ENCODE measurements at regions not wholly inside any gene's neighbourhood (a gene's known extent, or its start where the extent isn't known, plus 50 kb on each side); places are given as distances from the start of the nearest gene placed in this dataset.

- Mint-ChIP-seq H3K4me1 (peaks cover 4% of the 10 kb centered on the region), H3K27me3 (ENCODE audit: low read depth) (no peaks in the 10 kb centered on the region), H3K36me3 (no peaks in the 10 kb centered on the region), H3K4me3 (no peak overlapping the region), H3K9me3 (no peaks in the 10 kb centered on the region), H3K27ac (no peak overlapping the region)
- ChIA-PET POLR2A (interaction anchor here (0.6 kb wide), 2 partner anchors 432 to 717 kb away, joined by 3 read pairs; no protein-coding TSS in a partner anchor), CTCF (interaction anchor here (2.7 to 6.6 kb wide), 2 partner anchors 430 to 435 kb away, joined by 13 to 59 read pairs; partner anchors contain the start of gene IGFBP3)
- ATAC-seq = peak; percentile 83
- peak; percentile 66 for DNase-seq (ENCODE audit: low spot score)
- TF ChIP-seq FOXP4 (CRISPR knock-in tag; IDR thresholded peaks at IDR 0.05) (no peak), CTCF (IDR thresholded peaks at IDR 0.05) (peak; percentile 36)
These were observed 431.2 kb upstream of the IGFBP3 start for GRCh38 chr7:46352004-46352954.

- no peak overlapping the region for H3K4me3 Mint-ChIP-seq
- no peaks in the 10 kb centered on the region for H3K9me3 Mint-ChIP-seq
- TF ChIP-seq SOX15 (CRISPR knock-in tag; IDR thresholded peaks at IDR 0.05) (no peak), MYBL2 (CRISPR knock-in tag; IDR thresholded peaks at IDR 0.05) (no peak), MAX (CRISPR knock-in tag; IDR thresholded peaks at IDR 0.05) (no peak), FOXK1 (CRISPR knock-in tag; IDR thresholded peaks at IDR 0.05) (no peak), IRF2 (CRISPR knock-in tag; IDR thresholded peaks at IDR 0.05; ENCODE audit: borderline replicate concordance, low read depth) (no peak), GABPB1 (CRISPR knock-in tag; IDR thresholded peaks at IDR 0.05) (no peak), ZNF281 (CRISPR knock-in tag; IDR thresholded peaks at IDR 0.05) (no peak), NFATC4 (CRISPR knock-in tag; IDR thresholded peaks at IDR 0.05) (no peak), NR2C2 (CRISPR knock-in tag; IDR thresholded peaks at IDR 0.05) (no peak), NFYB (CRISPR knock-in tag; conservative IDR thresholded peaks at IDR 0.05; ENCODE audit: low read depth) (no peak), ZNF425 (CRISPR knock-in tag; conservative IDR thresholded peaks at IDR 0.05) (no peak), PRRX2 (CRISPR knock-in tag; IDR thresholded peaks at IDR 0.05) (no peak), ZNF416 (CRISPR knock-in tag; IDR thresholded peaks at IDR 0.05) (no peak), ATF2 (CRISPR knock-in tag; IDR thresholded peaks at IDR 0.05; ENCODE audit: borderline replicate concordance, low read depth) (no peak), TEAD4 (CRISPR knock-in tag; IDR thresholded peaks at IDR 0.05) (no peak), JAZF1 (CRISPR knock-in tag; IDR thresholded peaks at IDR 0.05) (no peak), USF1 (CRISPR knock-in tag; IDR thresholded peaks at IDR 0.05) (no peak), MXD4 (CRISPR knock-in tag; IDR thresholded peaks at IDR 0.05; ENCODE audit: borderline replicate concordance) (no peak), ZBTB43 (CRISPR knock-in tag; IDR thresholded peaks at IDR 0.05) (no peak), SMAD4 (CRISPR knock-in tag; IDR thresholded peaks at IDR 0.05) (no peak)
- CTCF ChIA-PET = interaction anchor here (1.2 to 6.6 kb wide), 2 partner anchors 428 to 486 kb away, joined by 3 to 59 read pairs; partner anchors contain the start of gene IGFBP3
- H3K4me1 Mint-ChIP-seq = peaks cover 4% of the 10 kb centered on the region
- ATAC-seq = no peak
- no peaks in the 10 kb centered on the region for H3K36me3 Mint-ChIP-seq
- POLR2A ChIA-PET = no interaction called here
- H3K27ac Mint-ChIP-seq = no peak overlapping the region
- no peaks in the 10 kb centered on the region for H3K27me3 Mint-ChIP-seq (ENCODE audit: low read depth)
- no peak for DNase-seq (ENCODE audit: low spot score)
These were observed 428.4 kb upstream of the IGFBP3 start for GRCh38 chr7:46349490-46349889.
